VCaP (cell line): ENCODE measurements at regions not wholly inside any gene's neighbourhood (a gene's known extent, or its start where the extent isn't known, plus 50 kb on each side); places are given as distances from the start of the nearest gene placed in this dataset.

Experiments
- H3K27ac ChIP-seq: fragments of 450-650 bp; 2 replicates; pipeline ENCODE4 v1.5.1; 2017
- TF ChIP-seq, protein P1 (sequence below): fragments of 450-650 bp; conservative IDR thresholded peaks from 2 replicates; pipeline ENCODE4 v1.5.1; 2017; ENCODE audit warnings: mild to moderate bottlenecking, moderate library complexity

DNA sequence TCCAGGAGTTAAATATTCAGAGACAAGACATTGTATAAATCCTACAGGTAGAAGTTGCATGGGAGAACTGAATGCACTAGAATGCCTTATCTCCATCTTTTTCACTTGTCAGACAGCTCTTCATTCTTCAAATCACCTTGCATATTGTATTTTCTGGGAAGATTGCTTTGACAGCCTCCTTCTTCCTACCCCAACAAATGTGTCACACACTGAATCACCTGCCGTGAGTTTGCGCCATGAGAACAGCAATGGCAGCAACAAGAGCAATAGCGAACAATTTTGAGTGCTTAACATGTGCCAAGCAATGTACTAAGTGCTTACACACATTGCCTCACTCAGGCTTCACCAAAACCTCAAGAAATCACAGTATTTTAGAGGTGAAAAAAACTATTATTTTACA is 161.3 kb upstream of the REG3G start:
- H3K27ac ChIP-seq = no peak overlapping the region
- TF ChIP-seq, protein P1, sequence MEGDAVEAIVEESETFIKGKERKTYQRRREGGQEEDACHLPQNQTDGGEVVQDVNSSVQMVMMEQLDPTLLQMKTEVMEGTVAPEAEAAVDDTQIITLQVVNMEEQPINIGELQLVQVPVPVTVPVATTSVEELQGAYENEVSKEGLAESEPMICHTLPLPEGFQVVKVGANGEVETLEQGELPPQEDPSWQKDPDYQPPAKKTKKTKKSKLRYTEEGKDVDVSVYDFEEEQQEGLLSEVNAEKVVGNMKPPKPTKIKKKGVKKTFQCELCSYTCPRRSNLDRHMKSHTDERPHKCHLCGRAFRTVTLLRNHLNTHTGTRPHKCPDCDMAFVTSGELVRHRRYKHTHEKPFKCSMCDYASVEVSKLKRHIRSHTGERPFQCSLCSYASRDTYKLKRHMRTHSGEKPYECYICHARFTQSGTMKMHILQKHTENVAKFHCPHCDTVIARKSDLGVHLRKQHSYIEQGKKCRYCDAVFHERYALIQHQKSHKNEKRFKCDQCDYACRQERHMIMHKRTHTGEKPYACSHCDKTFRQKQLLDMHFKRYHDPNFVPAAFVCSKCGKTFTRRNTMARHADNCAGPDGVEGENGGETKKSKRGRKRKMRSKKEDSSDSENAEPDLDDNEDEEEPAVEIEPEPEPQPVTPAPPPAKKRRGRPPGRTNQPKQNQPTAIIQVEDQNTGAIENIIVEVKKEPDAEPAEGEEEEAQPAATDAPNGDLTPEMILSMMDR = no peak

DNA sequence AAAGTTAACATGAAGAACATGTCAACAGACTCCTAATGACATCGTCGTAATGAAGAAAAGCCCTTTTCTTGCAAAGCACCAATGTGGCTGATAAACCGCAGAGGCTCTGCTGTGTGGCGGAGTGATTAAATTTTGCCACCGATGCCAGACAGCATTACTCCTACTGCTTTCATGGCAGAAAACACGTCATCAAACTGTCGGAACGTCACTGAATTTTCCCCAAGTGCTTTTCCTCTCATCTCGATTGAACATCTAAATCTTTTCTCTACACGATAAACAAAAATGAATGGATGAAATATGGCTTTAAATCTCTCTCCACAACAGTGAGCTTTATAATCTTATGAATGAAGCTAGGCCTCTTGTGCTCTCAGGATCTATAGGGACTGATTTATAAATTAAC is 159.8 kb upstream of the REG3G start:
- TF ChIP-seq, protein P1 = no peak
- no peak overlapping the region for H3K27ac ChIP-seq

- TF ChIP-seq, protein P1 = no peak
- H3K27ac ChIP-seq = no peak overlapping the region
Measured at GRCh38 chr2:78870343-78870967, 155.0 kb upstream of the REG3G start.

GRCh38 chr2:78873526-78873925 is 152.0 kb upstream of the REG3G start:
- no peak overlapping the region for H3K27ac ChIP-seq
- TF ChIP-seq, protein P1 = no peak

GRCh38 chr2:78876316-78876688 is 149.2 kb upstream of the REG3G start:
- H3K27ac ChIP-seq = no peak overlapping the region
- TF ChIP-seq, protein P1 = no peak

GRCh38 chr2:78887446-78887845 is 138.1 kb upstream of the REG3G start:
- TF ChIP-seq, protein P1 = no peak
- H3K27ac ChIP-seq = no peak overlapping the region

GRCh38 chr2:78890935-78891334 is 134.6 kb upstream of the REG3G start:
- H3K27ac ChIP-seq = no peak overlapping the region
- TF ChIP-seq, protein P1 = no peak

- no peak overlapping the region for H3K27ac ChIP-seq
- TF ChIP-seq, protein P1 = no peak
Measured at GRCh38 chr2:78892295-78892694, 133.2 kb upstream of the REG3G start.
